ENCODE measurements at regions not wholly inside any gene's neighbourhood (a gene's known extent, or its start where the extent isn't known, plus 50 kb on each side); places are given as distances from the start of the nearest gene placed in this dataset.
"Not testable (repeated sequence)": the region's sequence is repeated elsewhere in the genome, so short reads cannot be mapped to it uniquely, and the experiment has no call there.

- DNase-seq (ENCODE audit: low read depth in 2 of 2), result no peak
Observed at GRCh38 chr2:13686262-13686661, 946.3 kb upstream of the LRATD1 start.

- DNase-seq (ENCODE audit: low read depth in 2 of 2), result no peak
Observed at GRCh38 chr2:13694673-13695072, 937.8 kb upstream of the LRATD1 start.

- DNase-seq (ENCODE audit: low read depth in 2 of 2), result no peak
Observed at GRCh38 chr2:13696601-13697000, 935.9 kb upstream of the LRATD1 start.

- DNase-seq (ENCODE audit: low read depth in 2 of 2), result no peak
Observed at GRCh38 chr2:13698847-13699246, 933.7 kb upstream of the LRATD1 start.

DNA sequence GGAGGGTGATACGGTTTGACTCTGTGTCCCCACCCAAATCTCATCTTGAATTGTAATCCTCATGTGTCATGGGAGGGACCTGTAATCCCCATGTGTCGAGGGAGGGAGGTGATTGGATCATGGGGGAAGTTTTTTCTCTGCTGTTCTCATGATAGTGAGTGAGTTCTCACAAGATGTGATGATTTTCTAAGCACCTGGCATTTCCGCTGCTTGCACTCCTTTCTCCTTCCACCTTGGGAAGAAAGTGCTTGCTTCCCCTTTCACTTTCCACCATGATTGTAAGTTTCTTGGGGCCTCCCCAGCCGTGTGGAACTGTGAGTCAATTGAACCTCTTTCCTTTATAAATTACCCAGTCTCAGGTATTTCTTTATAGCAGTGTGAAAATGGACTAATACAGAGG is 932.6 kb upstream of the LRATD1 start:
- not testable (repeated sequence) for DNase-seq (ENCODE audit: low read depth in 2 of 2)

GRCh38 chr2:13711154-13711553 is 921.4 kb upstream of the LRATD1 start:
- DNase-seq (ENCODE audit: low read depth in 2 of 2), result no peak

- no peak for DNase-seq (ENCODE audit: low read depth in 2 of 2)
Observed at GRCh38 chr2:13714466-13714865, 918.1 kb upstream of the LRATD1 start.

GRCh38 chr2:13725945-13726344 is 906.6 kb upstream of the LRATD1 start:
- no peak for DNase-seq (ENCODE audit: low read depth in 2 of 2)

GRCh38 chr2:13745330-13745729 is 887.2 kb upstream of the LRATD1 start:
- no peak for DNase-seq (ENCODE audit: low read depth in 2 of 2)

GRCh38 chr2:13751955-13752354 is 880.6 kb upstream of the LRATD1 start:
- DNase-seq (ENCODE audit: low read depth in 2 of 2), result no peak

GRCh38 chr2:13758412-13758811 is 874.1 kb upstream of the LRATD1 start:
- DNase-seq (ENCODE audit: low read depth in 2 of 2), result no peak

DNA sequence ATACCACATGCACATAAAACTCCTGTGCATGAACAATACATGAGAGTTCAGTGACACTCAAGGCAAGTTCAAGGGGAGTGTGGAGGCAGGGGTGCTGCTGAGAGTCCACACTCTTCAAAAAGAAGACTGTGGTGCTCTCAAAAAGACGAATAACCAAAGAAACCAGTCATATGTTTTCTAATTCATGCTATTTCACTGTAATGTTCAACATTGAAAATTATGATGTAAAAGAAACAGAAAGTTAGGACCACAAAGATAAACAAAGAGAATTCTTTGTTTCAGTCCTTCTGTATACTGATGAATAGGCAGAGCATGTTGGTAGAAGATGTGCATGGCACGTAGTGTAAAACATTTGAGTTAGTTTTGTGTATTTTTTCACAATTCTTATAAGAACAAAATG is 864.2 kb upstream of the LRATD1 start:
- no peak for DNase-seq (ENCODE audit: low read depth in 2 of 2)

DNA sequence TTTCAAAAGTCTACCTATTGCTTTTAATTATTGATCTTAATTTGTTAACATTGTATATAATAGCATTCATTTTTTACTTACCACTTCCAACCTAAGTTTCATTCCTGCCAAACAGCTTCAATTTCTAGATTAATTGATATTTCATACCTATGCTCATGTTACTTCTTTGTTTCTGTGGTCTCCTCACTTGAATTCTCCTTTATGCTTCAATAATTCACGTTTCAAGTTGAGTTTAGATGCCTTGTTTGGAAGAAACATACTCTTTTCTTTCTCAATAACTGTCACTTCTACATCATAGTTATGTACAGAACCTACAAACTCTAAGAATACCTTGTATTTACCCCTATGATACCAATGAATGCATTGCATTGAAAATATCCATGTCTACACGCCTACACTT is 862.2 kb upstream of the LRATD1 start:
- no peak for DNase-seq (ENCODE audit: low read depth in 2 of 2)

DNA sequence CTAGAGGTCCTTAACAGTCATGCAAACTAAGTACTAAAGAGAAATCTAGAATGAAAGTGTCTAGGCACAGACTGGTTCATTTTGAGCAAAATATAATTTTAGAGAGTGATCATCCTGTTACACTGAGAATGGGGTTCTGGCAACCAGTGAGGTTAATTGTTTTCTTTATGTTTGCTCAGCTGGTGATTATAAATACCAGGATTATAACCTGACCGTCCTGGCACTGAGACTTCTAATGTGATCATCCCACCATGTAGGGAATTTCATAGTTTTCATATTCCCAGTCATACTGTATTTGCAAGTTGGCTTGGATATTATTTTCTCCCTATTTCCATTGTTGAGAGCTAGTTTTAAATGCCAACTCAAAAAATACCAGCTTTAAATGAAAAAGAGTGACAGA is 852.5 kb upstream of the LRATD1 start:
- DNase-seq (ENCODE audit: low read depth in 2 of 2), result no peak

DNA sequence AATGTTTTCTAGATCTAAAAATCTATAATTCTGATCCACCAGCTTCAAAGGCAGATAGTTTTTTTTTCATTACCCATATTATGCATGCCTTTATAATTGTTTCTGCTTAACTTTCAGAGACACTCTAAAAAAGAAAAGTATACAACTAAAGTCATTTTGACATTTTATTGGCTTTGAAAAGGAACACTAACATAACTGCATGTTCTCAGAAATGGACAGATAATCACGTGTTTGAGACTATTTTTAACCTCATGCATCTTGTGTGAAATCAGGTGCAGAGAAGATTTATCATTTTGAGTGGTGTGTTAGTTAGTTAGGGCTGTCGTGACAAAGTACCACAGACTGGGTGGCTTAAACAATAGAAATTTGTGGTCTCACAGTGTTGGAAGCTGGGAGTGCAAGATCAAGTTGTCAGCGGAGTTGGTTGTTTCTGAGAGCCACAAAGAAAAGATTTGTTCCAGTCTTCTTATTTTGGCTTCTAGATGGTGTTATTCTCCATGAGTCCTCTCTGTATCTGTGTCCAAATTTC is 841.4 kb upstream of the LRATD1 start:
- no peak for DNase-seq (ENCODE audit: low read depth in 2 of 2)

- DNase-seq (ENCODE audit: low read depth in 2 of 2), result no peak
Observed at GRCh38 chr2:13806539-13806938, 826.0 kb upstream of the LRATD1 start.

GRCh38 chr2:13813236-13813635 is 819.3 kb upstream of the LRATD1 start:
- DNase-seq (ENCODE audit: low read depth in 2 of 2), result no peak

GRCh38 chr2:13818002-13818401 is 814.5 kb upstream of the LRATD1 start:
- DNase-seq (ENCODE audit: low read depth in 2 of 2), result no peak

DNA sequence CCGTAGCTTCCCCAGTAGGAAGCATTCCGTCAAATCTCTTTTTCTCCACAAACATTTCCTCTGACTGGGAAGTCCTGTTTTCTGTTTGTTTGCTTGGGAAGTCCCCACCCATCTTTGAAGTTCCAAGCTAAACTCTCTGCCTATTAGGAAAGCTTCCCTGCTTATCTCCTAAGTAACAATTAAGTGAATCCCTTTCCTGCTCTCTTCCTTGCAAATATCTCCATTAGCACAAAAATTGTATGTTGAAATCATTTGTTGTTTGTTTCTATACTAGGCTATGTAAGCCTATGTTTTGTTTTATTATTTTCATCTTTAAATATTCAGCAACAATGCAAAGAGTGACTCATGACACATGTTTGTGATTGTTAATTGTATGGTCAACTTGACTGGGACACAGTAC is 812.6 kb upstream of the LRATD1 start:
- no peak for DNase-seq (ENCODE audit: low read depth in 2 of 2)

GRCh38 chr2:13821255-13821880 is 811.1 kb upstream of the LRATD1 start:
- DNase-seq (ENCODE audit: low read depth in 2 of 2), result no peak

DNA sequence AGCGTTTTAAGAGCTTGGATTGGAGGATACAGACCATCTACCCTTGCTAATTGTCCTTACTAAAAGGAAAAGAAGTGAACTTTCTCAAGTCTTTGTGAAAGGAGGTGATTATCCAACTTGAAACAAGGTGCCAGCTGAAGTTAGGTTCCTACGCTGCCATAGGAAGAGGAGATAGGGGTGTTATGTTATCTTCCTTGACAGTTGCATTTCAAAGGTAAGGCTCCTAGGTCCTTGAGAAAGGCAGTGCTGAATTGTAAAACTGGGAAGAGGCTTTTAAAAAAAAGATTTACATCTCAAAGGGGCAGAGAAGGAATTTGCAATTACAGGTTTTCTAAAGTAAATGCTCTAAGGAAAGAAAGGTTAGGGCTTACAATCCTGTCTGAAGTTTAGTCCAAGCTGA is 810.2 kb upstream of the LRATD1 start:
- DNase-seq (ENCODE audit: low read depth in 2 of 2), result no peak

DNA sequence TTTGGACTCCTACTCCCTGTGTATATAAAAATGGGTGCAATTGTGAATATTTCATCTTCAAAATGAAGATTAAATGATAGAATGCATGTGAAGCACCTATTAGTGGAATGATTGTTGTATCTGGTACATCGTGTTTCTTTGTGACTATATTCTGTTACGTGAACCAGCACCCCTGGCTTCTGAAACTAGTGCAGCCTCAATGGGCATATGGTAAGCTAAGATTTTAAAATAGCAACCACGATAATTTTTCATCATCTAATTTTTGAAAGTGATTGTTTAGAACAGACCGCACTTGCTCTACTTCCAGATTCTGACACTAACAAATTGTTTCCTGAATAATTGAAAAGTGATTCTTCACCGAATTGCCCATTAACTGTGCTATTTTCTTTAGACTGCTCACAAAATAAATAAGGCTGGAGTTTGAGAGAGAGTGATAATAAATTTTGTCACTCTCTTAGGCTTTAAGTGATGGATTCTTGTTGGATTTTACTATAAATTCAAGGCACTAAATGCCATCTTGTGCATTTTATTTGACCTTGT is 806.1 kb upstream of the LRATD1 start:
- no peak for DNase-seq (ENCODE audit: low read depth in 2 of 2)

- DNase-seq (ENCODE audit: low read depth in 2 of 2), result no peak
Observed at GRCh38 chr2:13858626-13859025, 773.9 kb upstream of the LRATD1 start.

GRCh38 chr2:13868275-13868674 is 764.2 kb upstream of the LRATD1 start:
- DNase-seq (ENCODE audit: low read depth in 2 of 2), result not testable (repeated sequence)
